ENCODE measurements at regions not wholly inside any gene's neighbourhood (a gene's known extent, or its start where the extent isn't known, plus 50 kb on each side); places are given as distances from the start of the nearest gene placed in this dataset.

GRCh38 chr4:20576861-20577260 lies 123.4 kb upstream of the PACRGL start:
- TF ChIP-seq POLR2A (IDR thresholded peaks at IDR 0.05; ENCODE audit: low read depth, low read length) (no peak), POLR2AphosphoS5 (IDR thresholded peaks at IDR 0.05; ENCODE audit: low read depth, low read length) (no peak)

Measured in GM12891 (cell line).